ENCODE measurements at regions not wholly inside any gene's neighbourhood (a gene's known extent, or its start where the extent isn't known, plus 50 kb on each side); places are given as distances from the start of the nearest gene placed in this dataset.
"Not testable (repeated sequence)": the region's sequence is repeated elsewhere in the genome, so short reads cannot be mapped to it uniquely, and the experiment has no call there.

GRCh38 chr12:114600584-114600983 lies 83.4 kb downstream of the TBX3 start:
- not testable (repeated sequence) for TF ChIP-seq CTCF (conservative IDR thresholded peaks at IDR 0.05; ENCODE audit: low read length); EZH2phosphoT487 (IDR thresholded peaks at IDR 0.05; ENCODE audit: borderline replicate concordance, low read depth, low read length)
